ENCODE measurements at regions not wholly inside any gene's neighbourhood (a gene's known extent, or its start where the extent isn't known, plus 50 kb on each side); places are given as distances from the start of the nearest gene placed in this dataset.

DNA sequence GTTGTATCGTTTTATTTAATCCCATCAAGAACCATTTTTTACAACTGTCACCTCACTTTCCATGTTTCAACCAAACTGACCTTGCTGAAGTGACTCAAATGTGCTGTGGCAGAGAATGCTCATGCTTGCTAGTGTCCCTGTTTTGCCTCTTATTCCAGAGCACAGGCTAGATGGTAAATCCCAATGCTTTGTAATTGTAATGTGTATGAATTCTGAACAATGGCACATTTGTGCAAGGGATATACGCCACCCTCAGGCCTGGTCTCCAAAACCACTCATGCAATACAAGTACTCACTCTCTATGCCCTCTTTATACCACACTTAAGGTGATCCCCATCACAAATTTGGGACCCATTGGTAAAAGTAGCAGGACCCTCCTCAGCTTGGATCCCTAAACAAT is 313.6 kb downstream of the HHIPL2 start:
- TF ChIP-seq, protein P1, sequence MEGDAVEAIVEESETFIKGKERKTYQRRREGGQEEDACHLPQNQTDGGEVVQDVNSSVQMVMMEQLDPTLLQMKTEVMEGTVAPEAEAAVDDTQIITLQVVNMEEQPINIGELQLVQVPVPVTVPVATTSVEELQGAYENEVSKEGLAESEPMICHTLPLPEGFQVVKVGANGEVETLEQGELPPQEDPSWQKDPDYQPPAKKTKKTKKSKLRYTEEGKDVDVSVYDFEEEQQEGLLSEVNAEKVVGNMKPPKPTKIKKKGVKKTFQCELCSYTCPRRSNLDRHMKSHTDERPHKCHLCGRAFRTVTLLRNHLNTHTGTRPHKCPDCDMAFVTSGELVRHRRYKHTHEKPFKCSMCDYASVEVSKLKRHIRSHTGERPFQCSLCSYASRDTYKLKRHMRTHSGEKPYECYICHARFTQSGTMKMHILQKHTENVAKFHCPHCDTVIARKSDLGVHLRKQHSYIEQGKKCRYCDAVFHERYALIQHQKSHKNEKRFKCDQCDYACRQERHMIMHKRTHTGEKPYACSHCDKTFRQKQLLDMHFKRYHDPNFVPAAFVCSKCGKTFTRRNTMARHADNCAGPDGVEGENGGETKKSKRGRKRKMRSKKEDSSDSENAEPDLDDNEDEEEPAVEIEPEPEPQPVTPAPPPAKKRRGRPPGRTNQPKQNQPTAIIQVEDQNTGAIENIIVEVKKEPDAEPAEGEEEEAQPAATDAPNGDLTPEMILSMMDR (conservative IDR thresholded peaks at IDR 0.05) = no peak
- TF ChIP-seq EZH2 (IDR thresholded peaks at IDR 0.05; ENCODE audit: low read depth) = no peak

Data from PC-9 (cell line).